Colonic mucosa (tissue), 4 donors: ENCODE measurements at regions not wholly inside any gene's neighbourhood (a gene's known extent, or its start where the extent isn't known, plus 50 kb on each side); places are given as distances from the start of the nearest gene placed in this dataset.

Experiments
- DNase-seq: peaks from one replicate; pipeline ENCODE4 v3.0.0-alpha.2; 2020
- H3K27ac ChIP-seq: fragments of 200-600 bp; one replicate; pipeline ENCODE4 v1.8.0; 2021
- H3K27me3 ChIP-seq: fragments of 200-600 bp; one replicate; pipeline ENCODE4 v1.8.0; 2021
- H3K36me3 ChIP-seq: fragments of 200-600 bp; one replicate; pipeline ENCODE4 v1.8.0; 2021
- H3K4me1 ChIP-seq: fragments of 200-600 bp; one replicate; pipeline ENCODE4 v1.8.0; 2021; ENCODE audit warnings: mild to moderate bottlenecking
- H3K4me3 ChIP-seq: fragments of 200-600 bp; one replicate; pipeline ENCODE4 v1.8.0; 2021
- H3K9ac ChIP-seq, 2 donors: one replicate each; pipeline ENCODE4 v1.7.0; 2013; ENCODE audit warnings: control low read depth in 2 of 2, low read depth in 2 of 2, low read length in 2 of 2
- H3K9me3 ChIP-seq: fragments of 200-600 bp; one replicate; pipeline ENCODE4 v1.8.0; 2021
- CTCF ChIP-seq: fragments of 200-600 bp; IDR thresholded peaks from one replicate; pipeline ENCODE4 v1.8.0; 2022; ENCODE audit warnings: antibody characterized with exemption, mild to moderate bottlenecking
- intact Hi-C: fragments of 100-400 bp; cut with DNase I; formaldehyde crosslinking; loops from one replicate; pipeline ENCODE4 v1.14.1; 2022
- donor health status: healthy.
- donor health status: DM: no; HTN: no; CAD: no.
- donor health status: DM: no; HTN: no; CAD: no.

DNA sequence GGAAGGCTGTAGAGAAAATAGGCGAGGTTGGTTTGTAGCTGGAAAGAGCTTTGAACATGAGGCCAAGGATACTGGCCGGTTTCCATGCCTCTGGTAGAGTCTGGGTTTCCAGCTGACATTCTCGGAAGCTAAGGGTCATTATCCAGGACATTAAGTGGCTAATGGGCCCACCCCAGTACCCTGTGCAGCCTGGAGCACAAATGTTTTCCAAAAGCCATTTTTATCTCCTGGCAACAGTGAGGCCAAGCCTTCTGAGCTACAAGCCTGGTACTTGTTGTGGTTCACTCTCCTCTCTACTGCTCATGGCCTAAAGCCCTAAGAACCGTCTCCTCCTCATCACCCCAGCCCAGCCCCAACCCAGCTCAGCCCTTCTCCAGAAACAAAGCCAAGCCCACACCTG lies 122.9 kb downstream of the DMRTA2 start:
- H3K9me3 ChIP-seq = no peaks in the 10 kb centered on the region
- no peaks in the 10 kb centered on the region for H3K36me3 ChIP-seq
- H3K27me3 ChIP-seq = no peaks in the 10 kb centered on the region
- intact Hi-C loops = no loop called here
- TF ChIP-seq CTCF = no peak
- no peak overlapping the region for H3K27ac ChIP-seq
- DNase-seq = no peak
- no peaks in the 10 kb centered on the region for H3K4me1 ChIP-seq
- H3K9ac ChIP-seq = no peak overlapping the region
- no peak overlapping the region for H3K4me3 ChIP-seq

- Histone ChIP-seq H3K9me3 (no peaks in the 10 kb centered on the region), H3K27ac (no peak overlapping the region), H3K36me3 (no peaks in the 10 kb centered on the region), H3K27me3 (no peaks in the 10 kb centered on the region), H3K4me1 (no peaks in the 10 kb centered on the region), H3K4me3 (no peak overlapping the region), H3K9ac (no peak overlapping the region)
- TF ChIP-seq CTCF = no peak
- intact Hi-C loops = no loop called here
- DNase-seq = no peak
Measured at GRCh38 chr1:50295566-50295965, 127.7 kb downstream of the DMRTA2 start.

- Histone ChIP-seq H3K36me3 (no peaks in the 10 kb centered on the region), H3K27ac (no peak overlapping the region), H3K4me1 (no peaks in the 10 kb centered on the region), H3K4me3 (no peak overlapping the region), H3K27me3 (no peaks in the 10 kb centered on the region), H3K9ac (no peak overlapping the region), H3K9me3 (no peaks in the 10 kb centered on the region)
- no peak for DNase-seq
- TF ChIP-seq CTCF = no peak
- intact Hi-C loops = no loop called here
Measured at GRCh38 chr1:50292276-50292675, 131.0 kb downstream of the DMRTA2 start.

- no peak for TF ChIP-seq CTCF
- H3K36me3 ChIP-seq = no peaks in the 10 kb centered on the region
- H3K27ac ChIP-seq = no peak overlapping the region
- no peak for DNase-seq
- H3K4me1 ChIP-seq = no peaks in the 10 kb centered on the region
- no peaks in the 10 kb centered on the region for H3K27me3 ChIP-seq
- intact Hi-C loops = no loop called here
- no peak overlapping the region for H3K9ac ChIP-seq
- H3K4me3 ChIP-seq = no peak overlapping the region
- H3K9me3 ChIP-seq = no peaks in the 10 kb centered on the region
Measured at GRCh38 chr1:50289495-50289894, 133.7 kb downstream of the DMRTA2 start.

DNA sequence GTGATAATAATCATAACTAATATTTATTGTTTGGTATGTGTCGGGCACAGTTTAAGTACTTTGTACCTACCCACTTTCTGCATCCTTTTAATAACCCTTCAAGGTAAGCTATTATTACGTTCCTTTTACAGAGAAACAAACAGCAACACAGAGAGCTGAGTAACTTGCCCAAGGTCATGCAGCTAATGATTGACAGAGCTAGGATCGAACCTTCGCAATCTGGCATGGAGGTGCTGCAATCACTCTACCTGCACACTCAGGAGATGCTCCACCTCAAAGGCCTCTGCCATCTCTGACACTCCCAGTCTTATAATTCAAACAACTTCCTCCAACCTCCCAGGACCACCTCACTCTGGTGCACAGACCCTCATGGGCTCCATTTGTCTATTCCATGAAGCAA lies 137.2 kb downstream of the DMRTA2 start:
- Histone ChIP-seq H3K27ac (no peak overlapping the region), H3K9ac (no peak overlapping the region), H3K4me1 (no peaks in the 10 kb centered on the region), H3K27me3 (no peaks in the 10 kb centered on the region), H3K9me3 (no peaks in the 10 kb centered on the region), H3K4me3 (no peak overlapping the region), H3K36me3 (no peaks in the 10 kb centered on the region)
- intact Hi-C loops = no loop called here
- DNase-seq = no peak
- no peak for TF ChIP-seq CTCF
